Calu3 (cell line): ENCODE measurements at regions not wholly inside any gene's neighbourhood (a gene's known extent, or its start where the extent isn't known, plus 50 kb on each side); places are given as distances from the start of the nearest gene placed in this dataset.

Experiments used
- BruUV-seq: library from RNA; stranded (reverse); fragments of 400-500 nt; replicated peaks from 2 replicates; lab custom pipeline; 2021; lab: Mats Ljungman, UMichigan
- CTCF ChIA-PET: fragments of 300-600 bp; sonication (Branson Sonifier 250); formaldehyde crosslinking; loops from one replicate; lab custom pipeline; 2022; ENCODE audit warnings: antibody characterized with exemption; lab: Charles Lee
- DNase-seq: peaks from one replicate; pipeline ENCODE4 v3.0.0; 2022
- H3K27ac Mint-ChIP-seq: one replicate; pipeline ENCODE4 v1.8.0; 2022; ENCODE audit warnings: mixed read lengths; ENCODE audit not compliant: unreplicated experiment
- H3K27me3 Mint-ChIP-seq: one replicate; pipeline ENCODE4 v1.8.0; 2022; ENCODE audit warnings: mixed read lengths; ENCODE audit not compliant: unreplicated experiment
- H3K36me3 Mint-ChIP-seq: one replicate; pipeline ENCODE4 v1.8.0; 2022; ENCODE audit warnings: mild to moderate bottlenecking, moderate library complexity, mixed read lengths; ENCODE audit not compliant: insufficient read depth, unreplicated experiment
- H3K4me1 Mint-ChIP-seq: one replicate; pipeline ENCODE4 v1.8.0; 2022; ENCODE audit warnings: mild to moderate bottlenecking, low read depth, mixed read lengths; ENCODE audit not compliant: unreplicated experiment
- H3K4me3 Mint-ChIP-seq: one replicate; pipeline ENCODE4 v1.8.0; 2022; ENCODE audit warnings: mild to moderate bottlenecking, low read depth, moderate library complexity, mixed read lengths; ENCODE audit not compliant: unreplicated experiment
- H3K9me3 Mint-ChIP-seq: one replicate; pipeline ENCODE4 v1.8.0; 2022; ENCODE audit warnings: low read depth, mixed read lengths; ENCODE audit not compliant: unreplicated experiment
- intact Hi-C: fragments of 100-400 bp; cut with micrococcal nuclease; formaldehyde crosslinking; loops from one replicate; pipeline ENCODE4 v1.10.0; 2022; ENCODE audit not compliant: unreplicated experiment
- TF ChIP-seq, protein P1 (sequence below): fragments of 200-600 bp; IDR thresholded peaks from one replicate; pipeline ENCODE4 v1.8.0; 2022; ENCODE audit warnings: antibody characterized with exemption; ENCODE audit not compliant: unreplicated experiment

- no peaks in the 10 kb centered on the region for H3K36me3 Mint-ChIP-seq
- CTCF ChIA-PET = no interaction called here
- TF ChIP-seq, protein P1, sequence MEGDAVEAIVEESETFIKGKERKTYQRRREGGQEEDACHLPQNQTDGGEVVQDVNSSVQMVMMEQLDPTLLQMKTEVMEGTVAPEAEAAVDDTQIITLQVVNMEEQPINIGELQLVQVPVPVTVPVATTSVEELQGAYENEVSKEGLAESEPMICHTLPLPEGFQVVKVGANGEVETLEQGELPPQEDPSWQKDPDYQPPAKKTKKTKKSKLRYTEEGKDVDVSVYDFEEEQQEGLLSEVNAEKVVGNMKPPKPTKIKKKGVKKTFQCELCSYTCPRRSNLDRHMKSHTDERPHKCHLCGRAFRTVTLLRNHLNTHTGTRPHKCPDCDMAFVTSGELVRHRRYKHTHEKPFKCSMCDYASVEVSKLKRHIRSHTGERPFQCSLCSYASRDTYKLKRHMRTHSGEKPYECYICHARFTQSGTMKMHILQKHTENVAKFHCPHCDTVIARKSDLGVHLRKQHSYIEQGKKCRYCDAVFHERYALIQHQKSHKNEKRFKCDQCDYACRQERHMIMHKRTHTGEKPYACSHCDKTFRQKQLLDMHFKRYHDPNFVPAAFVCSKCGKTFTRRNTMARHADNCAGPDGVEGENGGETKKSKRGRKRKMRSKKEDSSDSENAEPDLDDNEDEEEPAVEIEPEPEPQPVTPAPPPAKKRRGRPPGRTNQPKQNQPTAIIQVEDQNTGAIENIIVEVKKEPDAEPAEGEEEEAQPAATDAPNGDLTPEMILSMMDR = no peak
- H3K27me3 Mint-ChIP-seq = no peaks in the 10 kb centered on the region
- peaks cover 18% of the 10 kb centered on the region for H3K4me1 Mint-ChIP-seq
- H3K4me3 Mint-ChIP-seq = no peak overlapping the region
- no peak for DNase-seq
- no TSS peak for BruUV-seq
- intact Hi-C loops = no loop called here
- H3K9me3 Mint-ChIP-seq = no peaks in the 10 kb centered on the region
- H3K27ac Mint-ChIP-seq = no peak overlapping the region
Measured at GRCh38 chr4:38523524-38524448, 140.2 kb upstream of the KLF3 start.

DNA sequence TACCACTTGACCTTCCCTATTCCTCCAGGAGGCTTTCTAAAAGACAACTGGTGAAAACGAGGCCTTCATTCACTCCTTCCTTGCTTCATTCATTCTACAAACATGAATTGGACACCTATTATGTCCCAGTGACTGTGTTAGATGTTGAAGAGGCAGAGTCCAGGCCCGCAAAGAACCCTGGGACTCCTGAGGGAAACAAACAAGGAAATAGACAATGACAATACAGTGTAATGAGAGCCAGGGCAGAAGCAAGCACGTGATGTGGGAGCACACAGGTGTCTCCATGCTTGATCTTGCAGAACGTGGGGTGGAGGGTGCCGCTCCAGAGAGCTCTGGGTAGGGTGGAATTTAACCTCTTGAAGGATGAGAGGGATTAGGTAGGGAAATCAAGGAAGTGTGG is 137.6 kb upstream of the KLF3 start:
- Mint-ChIP-seq H3K9me3 (no peaks in the 10 kb centered on the region), H3K27ac (no peak overlapping the region), H3K27me3 (no peaks in the 10 kb centered on the region), H3K36me3 (no peaks in the 10 kb centered on the region), H3K4me1 (peaks cover 11% of the 10 kb centered on the region), H3K4me3 (no peak overlapping the region)
- DNase-seq = no peak
- no TSS peak for BruUV-seq
- TF ChIP-seq, protein P1 = no peak
- intact Hi-C loops = no loop called here
- CTCF ChIA-PET = no interaction called here

DNA sequence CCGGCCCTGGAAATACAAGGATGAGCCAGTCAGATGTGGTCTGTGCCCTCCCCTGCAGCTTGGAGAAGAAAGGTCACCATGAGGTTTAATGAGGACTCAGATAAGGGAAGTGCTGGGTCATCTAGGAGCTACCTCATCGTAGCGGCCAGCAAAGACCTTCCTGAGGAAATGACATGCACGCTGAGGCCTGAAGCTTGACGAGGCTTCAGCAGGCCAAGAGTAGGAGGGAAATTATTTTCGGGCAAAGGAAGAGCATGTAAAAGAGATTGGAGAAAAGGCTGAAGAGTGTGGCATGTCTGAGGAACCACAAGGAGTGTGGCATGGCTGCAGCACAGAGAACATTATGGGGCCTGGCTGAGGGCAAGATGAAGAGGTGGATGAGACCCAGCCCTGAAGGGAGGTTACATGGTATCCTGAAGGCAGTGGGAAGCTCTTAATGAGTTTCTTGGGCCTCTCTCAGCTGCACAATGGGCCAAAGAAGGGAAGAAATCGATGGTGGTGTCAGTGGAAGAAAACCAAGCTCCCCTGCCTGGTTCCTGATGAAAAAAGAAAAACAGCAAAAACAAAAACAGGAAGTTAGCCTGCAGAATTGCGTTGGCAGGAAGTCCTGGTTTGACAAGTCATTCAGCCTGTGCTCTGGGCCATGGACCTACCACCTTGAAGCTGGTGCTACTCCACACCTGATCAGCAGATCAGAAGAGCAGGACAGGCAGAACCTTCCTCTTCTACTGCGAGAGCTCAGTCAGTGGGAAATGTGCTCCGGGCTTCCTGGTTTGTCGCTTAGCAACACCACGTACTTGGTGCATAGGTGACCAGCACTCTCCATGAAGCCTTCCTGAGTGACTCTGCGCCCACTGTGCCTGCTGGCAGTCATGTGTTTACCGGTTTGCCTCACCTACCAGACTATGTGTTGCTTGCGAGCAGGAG is 134.5 kb upstream of the KLF3 start:
- H3K9me3 Mint-ChIP-seq = no peaks in the 10 kb centered on the region

DNA sequence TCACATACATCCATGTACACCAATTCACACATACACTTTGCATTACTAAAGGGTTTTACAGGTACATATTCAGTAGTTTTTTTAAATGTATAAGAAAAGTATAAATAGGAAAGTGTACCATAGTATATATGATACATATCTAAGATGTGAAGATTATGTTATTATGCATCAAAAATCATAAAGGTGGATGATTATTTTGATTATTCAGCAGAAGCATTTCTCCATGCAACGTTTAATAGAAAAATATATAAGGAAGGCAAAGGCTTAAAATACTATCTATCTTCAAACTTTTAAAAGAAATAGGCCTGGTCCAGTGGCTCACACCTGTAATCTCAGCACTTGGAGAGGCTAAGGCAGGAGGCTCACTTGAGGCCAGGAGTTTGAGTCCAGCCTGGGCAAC is 133.5 kb upstream of the KLF3 start:
- Mint-ChIP-seq H3K9me3 (no peaks in the 10 kb centered on the region), H3K36me3 (no peaks in the 10 kb centered on the region), H3K4me1 (peaks cover 11% of the 10 kb centered on the region), H3K27me3 (no peaks in the 10 kb centered on the region), H3K4me3 (no peak overlapping the region), H3K27ac (no peak overlapping the region)
- intact Hi-C loops = no loop called here
- TF ChIP-seq, protein P1 = no peak
- BruUV-seq = no TSS peak
- DNase-seq = no peak
- CTCF ChIA-PET = no interaction called here

More for the DNA sequence above, 134.5 kb upstream of the KLF3 start:
- peak overlapping the region; percentile 61 for H3K27ac Mint-ChIP-seq
- CTCF ChIA-PET = interaction anchor here (1.0 to 1.8 kb wide), 2 partner anchors 9 to 210 kb away, joined by 3 to 6 read pairs; no protein-coding TSS in a partner anchor
- peaks cover 11% of the 10 kb centered on the region for H3K4me1 Mint-ChIP-seq
- H3K36me3 Mint-ChIP-seq = no peaks in the 10 kb centered on the region
- DNase-seq = peak; percentile 65
- BruUV-seq = no TSS peak
- TF ChIP-seq, protein P1 = no peak
- intact Hi-C loops = no loop called here
- no peak overlapping the region for H3K4me3 Mint-ChIP-seq
- no peaks in the 10 kb centered on the region for H3K27me3 Mint-ChIP-seq
